Activated T-cell treated with anti-CD3 and anti-CD28 coated beads, Interleukin-2, amount 50 U/mL, for 24 hours (primary cell): ENCODE measurements at regions not wholly inside any gene's neighbourhood (a gene's known extent, or its start where the extent isn't known, plus 50 kb on each side); places are given as distances from the start of the nearest gene placed in this dataset.

Experiments
- DNase-seq: peaks from one replicate; pipeline ENCODE4 v3.0.0-alpha.2; 2020
- H3K27ac Mint-ChIP-seq: 2 replicates; pipeline ENCODE4 v1.8.0; 2020; ENCODE audit warnings: mild to moderate bottlenecking, mixed read lengths
- H3K27me3 Mint-ChIP-seq: 2 replicates; pipeline ENCODE4 v1.8.0; 2020; ENCODE audit warnings: mixed read lengths
- H3K36me3 Mint-ChIP-seq: 2 replicates; pipeline ENCODE4 v1.8.0; 2020; ENCODE audit warnings: low read depth, mixed read lengths
- H3K4me1 Mint-ChIP-seq: 2 replicates; pipeline ENCODE4 v1.8.0; 2020; ENCODE audit warnings: low read depth, mixed read lengths
- H3K4me3 Mint-ChIP-seq: 2 replicates; pipeline ENCODE4 v1.8.0; 2020; ENCODE audit warnings: mild to moderate bottlenecking, moderate library complexity, mixed read lengths
- H3K9me3 Mint-ChIP-seq: 2 replicates; pipeline ENCODE4 v1.8.0; 2020; ENCODE audit warnings: mixed read lengths

DNA sequence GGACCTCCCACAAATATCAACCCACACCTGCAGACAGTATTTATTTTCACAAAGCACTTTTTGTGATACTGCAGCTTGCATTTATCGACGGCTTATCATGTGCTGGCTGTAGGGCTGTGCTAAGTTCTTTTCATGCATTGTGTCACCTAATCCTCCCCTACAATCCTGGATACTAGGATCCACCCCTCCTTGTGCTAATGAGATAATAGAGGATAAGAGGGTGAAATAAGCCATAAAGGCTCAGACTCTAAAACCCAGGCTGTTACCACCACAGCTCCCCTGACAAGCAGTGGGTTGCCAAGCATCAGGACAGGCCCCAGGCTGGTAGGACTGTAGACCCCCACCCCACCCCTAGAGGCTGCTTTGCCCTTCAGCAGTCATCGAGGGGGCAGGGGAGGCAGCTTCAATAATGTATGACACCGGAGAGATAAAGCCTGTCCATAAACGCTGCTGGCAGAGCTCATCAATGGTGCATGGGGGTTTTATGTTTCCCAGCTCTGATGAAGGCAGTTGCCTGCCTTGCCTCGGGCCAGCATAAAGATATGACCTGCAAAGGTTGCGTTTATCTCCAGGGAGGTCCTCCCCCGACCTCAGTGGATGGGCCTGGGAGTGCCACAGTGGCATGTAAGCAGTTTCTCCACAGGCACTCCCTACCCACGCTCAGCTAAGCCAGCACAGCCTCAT, 73.9 kb upstream of the C16orf82 start:
- no peak for DNase-seq
- Mint-ChIP-seq H3K4me1 (no peaks in the 10 kb centered on the region), H3K4me3 (no peak overlapping the region), H3K9me3 (peaks cover 4% of the 10 kb centered on the region), H3K36me3 (no peaks in the 10 kb centered on the region), H3K27ac (no peak overlapping the region), H3K27me3 (peaks cover 15% of the 10 kb centered on the region)

DNA sequence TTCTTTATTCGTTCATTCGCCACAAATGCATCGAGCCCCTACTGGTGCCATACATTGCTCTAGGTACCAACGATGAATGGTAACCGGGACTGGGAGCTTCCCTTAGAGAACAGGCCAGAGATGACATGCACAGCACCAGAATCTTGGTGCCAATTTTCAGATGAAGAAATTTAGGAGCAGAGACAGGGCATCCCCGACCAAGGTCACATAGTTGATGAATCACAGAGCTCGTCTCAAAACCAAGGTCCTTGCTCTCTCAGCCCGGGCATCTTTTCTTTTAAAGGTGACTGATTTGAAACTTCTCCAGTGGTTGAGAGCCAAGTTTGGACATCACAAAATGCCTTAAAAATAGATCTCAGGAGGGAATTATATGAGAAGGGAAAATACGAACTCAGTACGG, 73.2 kb upstream of the C16orf82 start:
- no peak for DNase-seq
- H3K27me3 Mint-ChIP-seq: peaks cover 22% of the 10 kb centered on the region
- no peaks in the 10 kb centered on the region for H3K36me3 Mint-ChIP-seq
- no peak overlapping the region for H3K27ac Mint-ChIP-seq
- H3K9me3 Mint-ChIP-seq: peaks cover 4% of the 10 kb centered on the region
- no peaks in the 10 kb centered on the region for H3K4me1 Mint-ChIP-seq
- H3K4me3 Mint-ChIP-seq: no peak overlapping the region

DNA sequence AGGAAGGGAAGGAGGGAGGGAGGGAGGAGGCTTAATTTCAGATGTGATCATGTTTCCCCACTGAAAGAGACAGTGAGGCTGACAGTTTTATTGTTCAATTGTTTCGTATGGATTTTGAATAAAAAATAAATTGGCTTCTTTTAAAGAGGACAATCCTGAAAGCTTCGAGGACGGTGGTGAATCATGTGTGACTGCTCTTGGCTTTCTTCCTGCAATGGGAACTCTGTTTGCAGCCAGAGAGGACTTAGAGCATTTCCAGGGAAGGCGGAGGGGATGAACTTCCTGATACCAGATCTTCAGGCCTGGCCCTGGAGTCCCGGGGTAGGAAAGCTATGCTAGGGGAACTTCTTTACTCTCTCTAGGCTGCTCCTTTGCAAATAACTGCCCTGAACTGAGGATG, 72.8 kb upstream of the C16orf82 start:
- Mint-ChIP-seq H3K4me1 (no peaks in the 10 kb centered on the region), H3K27me3 (peaks cover 24% of the 10 kb centered on the region)
- DNase-seq: no peak

DNA sequence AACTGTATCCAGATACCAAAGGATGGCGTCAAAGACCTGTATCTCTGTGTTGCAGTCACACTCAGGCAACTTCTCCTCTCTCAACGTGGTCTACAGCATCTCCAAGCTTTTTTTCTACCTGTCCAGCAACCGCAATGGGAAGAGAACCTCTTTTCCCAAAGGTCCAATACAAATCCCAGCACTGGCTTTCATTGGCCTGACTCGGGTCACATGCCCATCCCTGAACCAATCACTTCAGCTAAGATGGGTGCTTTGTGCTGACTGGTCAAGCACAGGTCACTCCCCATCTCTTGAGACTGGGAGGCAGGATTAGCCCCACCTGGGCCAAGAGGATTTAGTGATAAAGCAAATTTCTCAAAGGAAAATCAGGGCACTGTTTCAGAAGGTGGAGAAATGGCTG, 71.2 kb upstream of the C16orf82 start:
- Mint-ChIP-seq H3K4me3 (no peak overlapping the region), H3K9me3 (peaks cover 4% of the 10 kb centered on the region), H3K4me1 (no peaks in the 10 kb centered on the region), H3K36me3 (no peaks in the 10 kb centered on the region), H3K27me3 (peaks cover 31% of the 10 kb centered on the region), H3K27ac (no peak overlapping the region)
- no peak for DNase-seq

More for the DNA sequence above, 72.8 kb upstream of the C16orf82 start:
- Mint-ChIP-seq H3K36me3 (no peaks in the 10 kb centered on the region), H3K9me3 (peaks cover 4% of the 10 kb centered on the region), H3K4me3 (no peak overlapping the region), H3K27ac (no peak overlapping the region)

DNA sequence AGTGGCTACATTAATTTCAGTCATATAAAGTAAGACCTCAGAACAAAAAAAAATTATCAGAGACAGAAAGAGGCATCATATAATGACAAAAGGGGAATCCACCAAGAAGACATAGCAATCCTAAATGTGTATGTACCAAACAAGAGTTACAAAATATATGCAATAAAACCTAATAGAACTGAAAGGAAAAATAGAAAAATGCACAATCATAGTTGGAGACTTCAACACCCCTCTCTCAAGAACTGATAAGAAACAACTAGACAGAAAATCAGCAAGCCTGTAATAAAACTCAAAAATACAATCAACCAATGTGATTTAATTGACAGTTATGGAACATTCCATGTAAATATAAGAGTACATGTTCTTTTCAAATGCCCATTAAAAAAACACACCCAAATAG, 61.3 kb upstream of the C16orf82 start:
- no peak for DNase-seq
- Mint-ChIP-seq H3K36me3 (no peaks in the 10 kb centered on the region), H3K27ac (no peak overlapping the region), H3K27me3 (peaks cover 33% of the 10 kb centered on the region), H3K4me3 (no peak overlapping the region), H3K9me3 (peaks cover 2% of the 10 kb centered on the region), H3K4me1 (no peaks in the 10 kb centered on the region)
